ENCODE measurements at regions not wholly inside any gene's neighbourhood (a gene's known extent, or its start where the extent isn't known, plus 50 kb on each side); places are given as distances from the start of the nearest gene placed in this dataset.

- no peaks in the 10 kb centered on the region for H3K27me3 ChIP-seq (replicated peaks in 1 of 4; ENCODE audit: control extremely low read depth in 1 of 4, control insufficient read depth in 3 of 4, insufficient read depth in 4 of 4, low read length in 3 of 4)
- intact Hi-C loops (cut with micrococcal nuclease): no loop called here
- H3K9me3 ChIP-seq (ENCODE audit: control extremely low read depth in 1 of 3, control insufficient read depth in 2 of 3, insufficient read depth in 1 of 3, low read length in 2 of 3): no peaks in the 10 kb centered on the region
- H3K79me2 ChIP-seq (ENCODE audit: control insufficient read depth, insufficient read depth, low read length): no peaks in the 10 kb centered on the region
- H3K9ac ChIP-seq (ENCODE audit: low read length): no peak overlapping the region
- H2AFZ ChIP-seq (ENCODE audit: insufficient read depth, low read depth, low read length, poor library complexity, severe bottlenecking): no peak overlapping the region
- H3K36me3 ChIP-seq (replicated peaks in 1 of 2; ENCODE audit: control extremely low read depth in 1 of 2, control insufficient read depth in 1 of 2, extremely low read depth in 1 of 2, insufficient read depth in 2 of 2, low read length in 1 of 2): no peaks in the 10 kb centered on the region
- H3K9me3 Mint-ChIP-seq (ENCODE audit: insufficient read depth): no peaks in the 10 kb centered on the region
- ChIA-PET POLR2A (no interaction called here), CTCF (no interaction called here)
- no peak overlapping the region for H3K4me3 Mint-ChIP-seq
- H3K4me2 ChIP-seq (replicated peaks; ENCODE audit: low read depth, low read length, poor library complexity, severe bottlenecking): no peak overlapping the region
- no peaks in the 10 kb centered on the region for H3K27me3 Mint-ChIP-seq
- H4K20me1 ChIP-seq (ENCODE audit: control insufficient read depth, insufficient read depth, low read length, poor library complexity, severe bottlenecking): no peaks in the 10 kb centered on the region
- no peaks in the 10 kb centered on the region for H3K4me1 Mint-ChIP-seq
- no peak overlapping the region for H3K4me3 ChIP-seq (ENCODE audit: control extremely low read depth in 1 of 5, extremely low read depth in 1 of 5, insufficient read depth in 1 of 5, low read depth in 2 of 5, low read length in 4 of 5)
- H3K27ac ChIP-seq (ENCODE audit: low read length in 2 of 2): no peak overlapping the region
- no CpG with 5 or more reads among the region's 2 CpGs for WGBS (ENCODE audit: insufficient coverage)
- DNase-seq (no peak), ATAC-seq (ENCODE audit: low read depth) (no peak)
- no peaks in the 10 kb centered on the region for H3K4me1 ChIP-seq (ENCODE audit: control insufficient read depth in 2 of 2, insufficient read depth in 2 of 2, low read length in 2 of 2)
- H3K27ac Mint-ChIP-seq: no peak overlapping the region
- TF ChIP-seq EZH2 (IDR thresholded peaks at IDR 0.05; ENCODE audit: borderline replicate concordance, insufficient read depth, low read depth, low read length, poor library complexity, severe bottlenecking) (no peak), CTCF (IDR thresholded peaks at IDR 0.05) (no peak)
These were observed 79.9 kb upstream of the PEX5L start for GRCh38 chr3:180116658-180117057.

- Histone ChIP-seq H3K27me3 (replicated peaks in 1 of 4; ENCODE audit: control extremely low read depth in 1 of 4, control insufficient read depth in 3 of 4, insufficient read depth in 4 of 4, low read length in 3 of 4) (no peaks in the 10 kb centered on the region), H4K20me1 (ENCODE audit: control insufficient read depth, insufficient read depth, low read length, poor library complexity, severe bottlenecking) (no peaks in the 10 kb centered on the region), H3K9ac (ENCODE audit: low read length) (no peak overlapping the region), H2AFZ (ENCODE audit: insufficient read depth, low read depth, low read length, poor library complexity, severe bottlenecking) (no peak overlapping the region), H3K9me3 (ENCODE audit: control extremely low read depth in 1 of 3, control insufficient read depth in 2 of 3, insufficient read depth in 1 of 3, low read length in 2 of 3) (no peaks in the 10 kb centered on the region), H3K36me3 (replicated peaks in 1 of 2; ENCODE audit: control extremely low read depth in 1 of 2, control insufficient read depth in 1 of 2, extremely low read depth in 1 of 2, insufficient read depth in 2 of 2, low read length in 1 of 2) (no peaks in the 10 kb centered on the region), H3K4me2 (replicated peaks; ENCODE audit: low read depth, low read length, poor library complexity, severe bottlenecking) (no peak overlapping the region), H3K4me3 (ENCODE audit: control extremely low read depth in 1 of 5, extremely low read depth in 1 of 5, insufficient read depth in 1 of 5, low read depth in 2 of 5, low read length in 4 of 5) (no peak overlapping the region), H3K79me2 (ENCODE audit: control insufficient read depth, insufficient read depth, low read length) (no peaks in the 10 kb centered on the region), H3K27ac (ENCODE audit: low read length in 2 of 2) (no peak overlapping the region), H3K4me1 (ENCODE audit: control insufficient read depth in 2 of 2, insufficient read depth in 2 of 2, low read length in 2 of 2) (no peaks in the 10 kb centered on the region)
- no peak overlapping the region for H3K4me3 Mint-ChIP-seq
- DNase-seq (no peak), ATAC-seq (ENCODE audit: low read depth) (no peak)
- intact Hi-C loops (cut with micrococcal nuclease): no loop called here
- WGBS (ENCODE audit: insufficient coverage): 100% methylated on average over 4 of the region's 11 CpGs
- CTCF ChIA-PET: no interaction called here
- no peaks in the 10 kb centered on the region for H3K4me1 Mint-ChIP-seq
- POLR2A ChIA-PET: no interaction called here
- TF ChIP-seq EZH2 (IDR thresholded peaks at IDR 0.05; ENCODE audit: borderline replicate concordance, insufficient read depth, low read depth, low read length, poor library complexity, severe bottlenecking) (no peak), CTCF (IDR thresholded peaks at IDR 0.05) (no peak)
- no peaks in the 10 kb centered on the region for H3K9me3 Mint-ChIP-seq (ENCODE audit: insufficient read depth)
- no peaks in the 10 kb centered on the region for H3K27me3 Mint-ChIP-seq
- no peak overlapping the region for H3K27ac Mint-ChIP-seq
These were observed 80.8 kb upstream of the PEX5L start for GRCh38 chr3:180117381-180118163.
